Neural cell (in vitro differentiated cells): ENCODE measurements at regions not wholly inside any gene's neighbourhood (a gene's known extent, or its start where the extent isn't known, plus 50 kb on each side); places are given as distances from the start of the nearest gene placed in this dataset.

Experiments used
- H2AFZ ChIP-seq: fragments of 200-600, 300-800 bp; sonication (generic), shearing (Covaris generic); 2 replicates; pipeline ENCODE4 v1.6.0; 2014; ENCODE audit warnings: low read depth, mild to moderate bottlenecking, antibody characterized with exemption, low read length, moderate library complexity
- H3F3A ChIP-seq: fragments of 200-600 bp; shearing (Covaris generic); 2 replicates; pipeline ENCODE4 v1.6.1; 2016; ENCODE audit warnings: mild to moderate bottlenecking, moderate library complexity, mixed read lengths, antibody characterized with exemption, low read length; ENCODE audit not compliant: insufficient read depth, poor library complexity, severe bottlenecking
- H3K27ac ChIP-seq: fragments of 200-600, 300-800 bp; sonication (generic), shearing (Covaris generic); 2 replicates; pipeline ENCODE4 v1.5.1; 2014; ENCODE audit warnings: mild to moderate bottlenecking, low read length, moderate library complexity
- H3K27me3 ChIP-seq: fragments of 300-800, 200-600 bp; sonication (generic), shearing (Covaris generic); 2 replicates; pipeline ENCODE4 v1.6.0; 2014; ENCODE audit warnings: mild to moderate bottlenecking, low read depth, low read length, moderate library complexity; ENCODE audit not compliant: insufficient read depth
- H3K36me3 ChIP-seq: fragments of 300-800, 200-600 bp; sonication (generic), shearing (Covaris generic); 2 replicates; pipeline ENCODE4 v1.5.1; 2014; ENCODE audit warnings: mild to moderate bottlenecking, antibody characterized with exemption, low read length, moderate library complexity; ENCODE audit not compliant: insufficient read depth
- H3K4me2 ChIP-seq: fragments of 300-800, 200-600 bp; sonication (generic), shearing (Covaris generic); 2 replicates; pipeline ENCODE4 v1.6.0; 2014; ENCODE audit warnings: mild to moderate bottlenecking, low read length
- H3K4me3 ChIP-seq: fragments of 300-800, 200-600 bp; sonication (generic), shearing (Covaris generic); 2 replicates; pipeline ENCODE4 v1.5.1; 2014; ENCODE audit warnings: mild to moderate bottlenecking, low read length, moderate library complexity
- H3K79me2 ChIP-seq: fragments of 200-600 bp; shearing (Covaris generic); replicated peaks from 2 replicates; pipeline ENCODE4 v1.6.0; 2014; ENCODE audit warnings: mild to moderate bottlenecking, low read length, moderate library complexity; ENCODE audit not compliant: insufficient read depth
- H3K9ac ChIP-seq: fragments of 300-800, 200-600 bp; sonication (generic), shearing (Covaris generic); 2 replicates; pipeline ENCODE4 v1.6.1; 2016; ENCODE audit warnings: mild to moderate bottlenecking, low read length, mixed read lengths
- H3K9me2 ChIP-seq: fragments of 200-600 bp; shearing (Covaris generic); 2 replicates; pipeline ENCODE4 v1.6.1; 2016; ENCODE audit warnings: mild to moderate bottlenecking, low read length, mixed read lengths; ENCODE audit not compliant: insufficient read depth
- H3K9me3 ChIP-seq: fragments of 200-600, 300-800 bp; sonication (generic), shearing (Covaris generic); 2 replicates; pipeline ENCODE4 v1.6.1; 2016; ENCODE audit warnings: mild to moderate bottlenecking, mixed run types, low read length, moderate library complexity, mixed read lengths
- H4K20me1 ChIP-seq: fragments of 200-600 bp; shearing (Covaris generic); 2 replicates; pipeline ENCODE4 v1.6.1; 2016; ENCODE audit warnings: mild to moderate bottlenecking, mixed run types; ENCODE audit not compliant: insufficient read depth
- EP300 ChIP-seq: fragments of 450-650 bp; conservative IDR thresholded peaks from 2 replicates; pipeline ENCODE4 v1.6.1; 2014; ENCODE audit warnings: antibody characterized with exemption, mild to moderate bottlenecking, moderate library complexity; ENCODE audit not compliant: poor library complexity, severe bottlenecking
- EZH2 ChIP-seq: fragments of 200-600, 300-800 bp; shearing (Covaris generic), sonication (generic); IDR thresholded peaks from 2 replicates; pipeline ENCODE4 v1.6.1; 2014; ENCODE audit warnings: antibody characterized with exemption, low read length, borderline replicate concordance, mild to moderate bottlenecking; ENCODE audit not compliant: insufficient read depth, poor library complexity, severe bottlenecking
- MXI1 ChIP-seq: fragments of 450-650 bp; conservative IDR thresholded peaks from 2 replicates; pipeline ENCODE4 v1.6.1; 2014; ENCODE audit warnings: antibody characterized with exemption, mild to moderate bottlenecking; ENCODE audit not compliant: poor library complexity, severe bottlenecking
- POLR2AphosphoS5 ChIP-seq: IDR thresholded peaks from 2 replicates; pipeline ENCODE4 v1.6.1; 2012
- RAD21 ChIP-seq: fragments of 450-650 bp; conservative IDR thresholded peaks from 2 replicates; pipeline ENCODE4 v1.6.1; 2014; ENCODE audit warnings: antibody characterized with exemption, mild to moderate bottlenecking, moderate library complexity
- SMC3 ChIP-seq: fragments of 450-650 bp; conservative IDR thresholded peaks from 2 replicates; pipeline ENCODE4 v1.6.1; 2014; ENCODE audit warnings: antibody characterized with exemption, mild to moderate bottlenecking, moderate library complexity; ENCODE audit not compliant: poor library complexity
- TAF1 ChIP-seq: IDR thresholded peaks from 2 replicates; pipeline ENCODE4 v1.6.1; 2012; ENCODE audit warnings: low read depth
- TF ChIP-seq, protein P1 (sequence below): IDR thresholded peaks from 2 replicates; pipeline ENCODE4 v1.6.1; 2012; ENCODE audit warnings: borderline replicate concordance
- TF ChIP-seq, protein P2 (sequence below): fragments of 450-650 bp; IDR thresholded peaks from 2 replicates; pipeline ENCODE4 v1.5.1; 2014; ENCODE audit warnings: antibody characterized with exemption, mild to moderate bottlenecking, moderate library complexity; ENCODE audit not compliant: poor library complexity, severe bottlenecking

DNA sequence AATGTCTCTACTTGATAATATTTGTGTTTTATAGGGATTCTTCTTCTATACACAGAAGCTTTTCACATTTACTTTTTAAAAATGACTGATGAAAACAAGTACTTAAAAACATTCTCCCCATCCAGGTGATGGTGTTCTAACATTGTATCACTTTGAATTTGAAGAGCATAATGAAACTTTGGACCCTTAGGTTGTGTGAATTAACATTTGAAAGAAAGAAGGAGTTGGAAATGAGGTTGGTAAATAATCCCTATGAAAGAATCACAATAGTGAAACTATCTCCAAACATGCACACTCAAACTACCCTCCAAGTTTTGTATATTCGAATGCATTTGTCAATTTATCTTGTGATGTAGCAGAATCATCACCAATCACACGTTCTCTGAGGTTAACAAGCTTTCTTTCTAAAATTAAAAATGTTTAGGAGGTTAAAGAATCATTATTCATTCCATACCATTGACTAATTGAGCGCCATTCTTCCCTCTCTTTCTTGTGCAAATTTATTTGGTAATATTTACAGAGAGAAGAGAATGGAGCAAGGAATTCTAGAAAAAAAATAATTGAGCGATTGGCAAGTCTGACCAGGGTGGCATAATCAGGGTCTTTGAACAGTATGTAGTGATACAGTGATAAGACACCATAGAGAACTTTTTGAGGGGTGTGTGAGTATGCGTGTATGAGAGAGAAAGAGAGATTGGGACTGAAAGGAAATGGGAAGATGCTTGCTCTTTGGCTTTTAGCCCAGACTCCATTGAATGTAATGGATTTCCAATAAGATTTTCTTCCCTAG is 260.0 kb upstream of the NRXN1 start:
- Histone ChIP-seq H3K9me3 (no peaks in the 10 kb centered on the region), H3K9me2 (no peaks in the 10 kb centered on the region), H3K4me2 (no peak overlapping the region), H3K4me3 (no peak overlapping the region), H3K27ac (no peak overlapping the region), H3K9ac (no peak overlapping the region), H2AFZ (no peak overlapping the region), H3K79me2 (no peaks in the 10 kb centered on the region), H3F3A (no peaks in the 10 kb centered on the region), H3K36me3 (no peaks in the 10 kb centered on the region), H3K27me3 (no peaks in the 10 kb centered on the region), H4K20me1 (no peaks in the 10 kb centered on the region)
- TF ChIP-seq RAD21 (no peak), EZH2 (no peak), POLR2AphosphoS5 (no peak), MXI1 (no peak), SMC3 (no peak), EP300 (no peak), TAF1 (no peak)
- TF ChIP-seq, protein P1, sequence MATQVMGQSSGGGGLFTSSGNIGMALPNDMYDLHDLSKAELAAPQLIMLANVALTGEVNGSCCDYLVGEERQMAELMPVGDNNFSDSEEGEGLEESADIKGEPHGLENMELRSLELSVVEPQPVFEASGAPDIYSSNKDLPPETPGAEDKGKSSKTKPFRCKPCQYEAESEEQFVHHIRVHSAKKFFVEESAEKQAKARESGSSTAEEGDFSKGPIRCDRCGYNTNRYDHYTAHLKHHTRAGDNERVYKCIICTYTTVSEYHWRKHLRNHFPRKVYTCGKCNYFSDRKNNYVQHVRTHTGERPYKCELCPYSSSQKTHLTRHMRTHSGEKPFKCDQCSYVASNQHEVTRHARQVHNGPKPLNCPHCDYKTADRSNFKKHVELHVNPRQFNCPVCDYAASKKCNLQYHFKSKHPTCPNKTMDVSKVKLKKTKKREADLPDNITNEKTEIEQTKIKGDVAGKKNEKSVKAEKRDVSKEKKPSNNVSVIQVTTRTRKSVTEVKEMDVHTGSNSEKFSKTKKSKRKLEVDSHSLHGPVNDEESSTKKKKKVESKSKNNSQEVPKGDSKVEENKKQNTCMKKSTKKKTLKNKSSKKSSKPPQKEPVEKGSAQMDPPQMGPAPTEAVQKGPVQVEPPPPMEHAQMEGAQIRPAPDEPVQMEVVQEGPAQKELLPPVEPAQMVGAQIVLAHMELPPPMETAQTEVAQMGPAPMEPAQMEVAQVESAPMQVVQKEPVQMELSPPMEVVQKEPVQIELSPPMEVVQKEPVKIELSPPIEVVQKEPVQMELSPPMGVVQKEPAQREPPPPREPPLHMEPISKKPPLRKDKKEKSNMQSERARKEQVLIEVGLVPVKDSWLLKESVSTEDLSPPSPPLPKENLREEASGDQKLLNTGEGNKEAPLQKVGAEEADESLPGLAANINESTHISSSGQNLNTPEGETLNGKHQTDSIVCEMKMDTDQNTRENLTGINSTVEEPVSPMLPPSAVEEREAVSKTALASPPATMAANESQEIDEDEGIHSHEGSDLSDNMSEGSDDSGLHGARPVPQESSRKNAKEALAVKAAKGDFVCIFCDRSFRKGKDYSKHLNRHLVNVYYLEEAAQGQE: no peak
- TF ChIP-seq, protein P2, sequence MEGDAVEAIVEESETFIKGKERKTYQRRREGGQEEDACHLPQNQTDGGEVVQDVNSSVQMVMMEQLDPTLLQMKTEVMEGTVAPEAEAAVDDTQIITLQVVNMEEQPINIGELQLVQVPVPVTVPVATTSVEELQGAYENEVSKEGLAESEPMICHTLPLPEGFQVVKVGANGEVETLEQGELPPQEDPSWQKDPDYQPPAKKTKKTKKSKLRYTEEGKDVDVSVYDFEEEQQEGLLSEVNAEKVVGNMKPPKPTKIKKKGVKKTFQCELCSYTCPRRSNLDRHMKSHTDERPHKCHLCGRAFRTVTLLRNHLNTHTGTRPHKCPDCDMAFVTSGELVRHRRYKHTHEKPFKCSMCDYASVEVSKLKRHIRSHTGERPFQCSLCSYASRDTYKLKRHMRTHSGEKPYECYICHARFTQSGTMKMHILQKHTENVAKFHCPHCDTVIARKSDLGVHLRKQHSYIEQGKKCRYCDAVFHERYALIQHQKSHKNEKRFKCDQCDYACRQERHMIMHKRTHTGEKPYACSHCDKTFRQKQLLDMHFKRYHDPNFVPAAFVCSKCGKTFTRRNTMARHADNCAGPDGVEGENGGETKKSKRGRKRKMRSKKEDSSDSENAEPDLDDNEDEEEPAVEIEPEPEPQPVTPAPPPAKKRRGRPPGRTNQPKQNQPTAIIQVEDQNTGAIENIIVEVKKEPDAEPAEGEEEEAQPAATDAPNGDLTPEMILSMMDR: no peak

- no peaks in the 10 kb centered on the region for H3K9me2 ChIP-seq
- no peaks in the 10 kb centered on the region for H3K27me3 ChIP-seq
- no peaks in the 10 kb centered on the region for H3K79me2 ChIP-seq
- H3K27ac ChIP-seq: no peak overlapping the region
- no peak overlapping the region for H2AFZ ChIP-seq
- H4K20me1 ChIP-seq: no peaks in the 10 kb centered on the region
- H3K9ac ChIP-seq: no peak overlapping the region
- no peak overlapping the region for H3K4me3 ChIP-seq
- H3F3A ChIP-seq: no peaks in the 10 kb centered on the region
- no peak overlapping the region for H3K4me2 ChIP-seq
- TF ChIP-seq, protein P2: no peak
- TF ChIP-seq SMC3: no peak
- no peak for TF ChIP-seq EP300
- TF ChIP-seq RAD21: no peak
- TF ChIP-seq POLR2AphosphoS5: no peak
- TF ChIP-seq, protein P1: no peak
- TF ChIP-seq EZH2: no peak
- no peak for TF ChIP-seq TAF1
- no peak for TF ChIP-seq MXI1
- H3K9me3 ChIP-seq: no peaks in the 10 kb centered on the region
- H3K36me3 ChIP-seq: no peaks in the 10 kb centered on the region
These were observed 258.8 kb upstream of the NRXN1 start for GRCh38 chr2:51290725-51291124.
